ENCODE measurements at regions not wholly inside any gene's neighbourhood (a gene's known extent, or its start where the extent isn't known, plus 50 kb on each side); places are given as distances from the start of the nearest gene placed in this dataset.
"Not testable (repeated sequence)": the region's sequence is repeated elsewhere in the genome, so short reads cannot be mapped to it uniquely, and the experiment has no call there.

- no peak for DNase-seq
Observed at GRCh38 chr13:37290716-37291505, 185.4 kb upstream of the CSNK1A1L start.

GRCh38 chr13:37289212-37289935 lies 183.9 kb upstream of the CSNK1A1L start:
- no peak for DNase-seq

- DNase-seq = no peak
Observed at GRCh38 chr13:37288057-37288720, 182.7 kb upstream of the CSNK1A1L start.

- not testable (repeated sequence) for DNase-seq
Observed at GRCh38 chr13:37280231-37280630, 174.8 kb upstream of the CSNK1A1L start.

GRCh38 chr13:37277435-37278144 lies 172.1 kb upstream of the CSNK1A1L start:
- no peak for DNase-seq

- DNase-seq = no peak
Observed at GRCh38 chr13:37277007-37277406, 171.5 kb upstream of the CSNK1A1L start.

- no peak for DNase-seq
Observed at GRCh38 chr13:37274569-37275497, 169.4 kb upstream of the CSNK1A1L start.

GRCh38 chr13:37273836-37274235 lies 168.4 kb upstream of the CSNK1A1L start:
- no peak for DNase-seq

- DNase-seq = no peak
Observed at GRCh38 chr13:37270226-37271001, 164.9 kb upstream of the CSNK1A1L start.

GRCh38 chr13:37263871-37264270 lies 158.4 kb upstream of the CSNK1A1L start:
- DNase-seq = no peak

- no peak for DNase-seq
Observed at GRCh38 chr13:37257706-37258105, 152.2 kb upstream of the CSNK1A1L start.

- DNase-seq = no peak
Observed at GRCh38 chr13:37257051-37257450, 151.6 kb upstream of the CSNK1A1L start.

- DNase-seq = no peak
Observed at GRCh38 chr13:37241786-37242185, 136.3 kb upstream of the CSNK1A1L start.

GRCh38 chr13:37230346-37230745 lies 124.9 kb upstream of the CSNK1A1L start:
- DNase-seq = no peak

- DNase-seq = no peak
Observed at GRCh38 chr13:37229931-37230330, 124.5 kb upstream of the CSNK1A1L start.

GRCh38 chr13:37226971-37227370 lies 121.5 kb upstream of the CSNK1A1L start:
- no peak for DNase-seq

GRCh38 chr13:37225414-37226070 lies 120.1 kb upstream of the CSNK1A1L start:
- no peak for DNase-seq

- DNase-seq = no peak
Observed at GRCh38 chr13:37216331-37216730, 110.9 kb upstream of the CSNK1A1L start.

- no peak for DNase-seq
Observed at GRCh38 chr13:37212826-37213225, 107.4 kb upstream of the CSNK1A1L start.

GRCh38 chr13:37211487-37211886 lies 106.0 kb upstream of the CSNK1A1L start:
- DNase-seq = peak in 1 of 3 experiments; percentile 3

Data from NCI-H1417 (cell line).